ENCODE measurements at regions not wholly inside any gene's neighbourhood (a gene's known extent, or its start where the extent isn't known, plus 50 kb on each side); places are given as distances from the start of the nearest gene placed in this dataset.

GRCh38 chr13:72062566-72062965, 195.6 kb upstream of the DACH1 start:
- TF ChIP-seq CTCF (conservative IDR thresholded peaks at IDR 0.05; ENCODE audit: low read length), result no peak
- no peak for TF ChIP-seq EZH2phosphoT487 (IDR thresholded peaks at IDR 0.05; ENCODE audit: borderline replicate concordance)

All from Loucy (cell line).